ENCODE measurements at regions not wholly inside any gene's neighbourhood (a gene's known extent, or its start where the extent isn't known, plus 50 kb on each side); places are given as distances from the start of the nearest gene placed in this dataset.
A peak's percentile ranks its signal among the peaks of the same experiment; 100 is the strongest.

DNA sequence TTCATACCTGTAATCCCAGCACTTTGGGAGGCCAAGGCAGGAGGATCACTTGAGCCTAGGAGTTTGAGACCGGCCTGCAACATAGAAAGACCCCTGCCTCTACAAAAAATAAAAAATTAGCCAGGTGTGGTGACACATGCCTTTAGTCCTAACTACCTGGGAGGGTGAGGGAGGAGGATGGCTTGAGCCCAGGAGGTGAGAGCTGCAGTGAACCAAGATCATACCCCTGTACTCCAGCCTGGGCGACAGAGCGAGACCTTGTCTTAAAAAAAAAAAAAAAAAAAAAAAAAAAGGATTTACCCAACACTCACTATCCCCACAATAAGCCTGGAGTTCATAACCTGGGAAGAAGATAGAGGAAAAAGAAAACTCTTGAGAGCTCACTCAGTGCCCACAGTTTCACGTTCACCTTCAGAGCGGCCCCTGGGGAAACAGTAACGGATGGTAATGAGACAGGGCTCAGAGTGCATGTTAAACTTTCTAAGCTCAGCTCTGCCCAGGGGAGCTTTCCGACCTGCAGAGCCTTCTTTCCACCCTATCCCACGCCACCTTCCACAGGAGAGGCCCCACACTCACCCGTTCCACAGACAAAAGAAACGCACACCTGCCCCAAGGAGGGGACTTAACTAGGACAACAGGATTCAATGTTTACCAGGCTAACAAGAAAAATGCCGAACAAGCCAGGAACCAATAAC lies 259.8 kb upstream of the KLF14 start (continued):
- TF ChIP-seq RORB (CRISPR knock-in tag; IDR thresholded peaks at IDR 0.05) (no peak), JUN (CRISPR knock-in tag; IDR thresholded peaks at IDR 0.05) (no peak), TEAD1 (CRISPR knock-in tag; IDR thresholded peaks at IDR 0.05) (no peak), SMAD4 (CRISPR knock-in tag; IDR thresholded peaks at IDR 0.05) (no peak), HMGXB4 (CRISPR knock-in tag; IDR thresholded peaks at IDR 0.05) (no peak), ZNF121 (CRISPR knock-in tag; IDR thresholded peaks at IDR 0.05) (no peak), MYBL2 (CRISPR knock-in tag; IDR thresholded peaks at IDR 0.05) (no peak)
- TF ChIP-seq, protein P1, sequence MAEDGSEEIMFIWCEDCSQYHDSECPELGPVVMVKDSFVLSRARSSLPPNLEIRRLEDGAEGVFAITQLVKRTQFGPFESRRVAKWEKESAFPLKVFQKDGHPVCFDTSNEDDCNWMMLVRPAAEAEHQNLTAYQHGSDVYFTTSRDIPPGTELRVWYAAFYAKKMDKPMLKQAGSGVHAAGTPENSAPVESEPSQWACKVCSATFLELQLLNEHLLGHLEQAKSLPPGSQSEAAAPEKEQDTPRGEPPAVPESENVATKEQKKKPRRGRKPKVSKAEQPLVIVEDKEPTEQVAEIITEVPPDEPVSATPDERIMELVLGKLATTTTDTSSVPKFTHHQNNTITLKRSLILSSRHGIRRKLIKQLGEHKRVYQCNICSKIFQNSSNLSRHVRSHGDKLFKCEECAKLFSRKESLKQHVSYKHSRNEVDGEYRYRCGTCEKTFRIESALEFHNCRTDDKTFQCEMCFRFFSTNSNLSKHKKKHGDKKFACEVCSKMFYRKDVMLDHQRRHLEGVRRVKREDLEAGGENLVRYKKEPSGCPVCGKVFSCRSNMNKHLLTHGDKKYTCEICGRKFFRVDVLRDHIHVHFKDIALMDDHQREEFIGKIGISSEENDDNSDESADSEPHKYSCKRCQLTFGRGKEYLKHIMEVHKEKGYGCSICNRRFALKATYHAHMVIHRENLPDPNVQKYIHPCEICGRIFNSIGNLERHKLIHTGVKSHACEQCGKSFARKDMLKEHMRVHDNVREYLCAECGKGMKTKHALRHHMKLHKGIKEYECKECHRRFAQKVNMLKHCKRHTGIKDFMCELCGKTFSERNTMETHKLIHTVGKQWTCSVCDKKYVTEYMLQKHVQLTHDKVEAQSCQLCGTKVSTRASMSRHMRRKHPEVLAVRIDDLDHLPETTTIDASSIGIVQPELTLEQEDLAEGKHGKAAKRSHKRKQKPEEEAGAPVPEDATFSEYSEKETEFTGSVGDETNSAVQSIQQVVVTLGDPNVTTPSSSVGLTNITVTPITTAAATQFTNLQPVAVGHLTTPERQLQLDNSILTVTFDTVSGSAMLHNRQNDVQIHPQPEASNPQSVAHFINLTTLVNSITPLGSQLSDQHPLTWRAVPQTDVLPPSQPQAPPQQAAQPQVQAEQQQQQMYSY (CRISPR knock-in tag; IDR thresholded peaks at IDR 0.05): no peak
- TF ChIP-seq, protein P2, sequence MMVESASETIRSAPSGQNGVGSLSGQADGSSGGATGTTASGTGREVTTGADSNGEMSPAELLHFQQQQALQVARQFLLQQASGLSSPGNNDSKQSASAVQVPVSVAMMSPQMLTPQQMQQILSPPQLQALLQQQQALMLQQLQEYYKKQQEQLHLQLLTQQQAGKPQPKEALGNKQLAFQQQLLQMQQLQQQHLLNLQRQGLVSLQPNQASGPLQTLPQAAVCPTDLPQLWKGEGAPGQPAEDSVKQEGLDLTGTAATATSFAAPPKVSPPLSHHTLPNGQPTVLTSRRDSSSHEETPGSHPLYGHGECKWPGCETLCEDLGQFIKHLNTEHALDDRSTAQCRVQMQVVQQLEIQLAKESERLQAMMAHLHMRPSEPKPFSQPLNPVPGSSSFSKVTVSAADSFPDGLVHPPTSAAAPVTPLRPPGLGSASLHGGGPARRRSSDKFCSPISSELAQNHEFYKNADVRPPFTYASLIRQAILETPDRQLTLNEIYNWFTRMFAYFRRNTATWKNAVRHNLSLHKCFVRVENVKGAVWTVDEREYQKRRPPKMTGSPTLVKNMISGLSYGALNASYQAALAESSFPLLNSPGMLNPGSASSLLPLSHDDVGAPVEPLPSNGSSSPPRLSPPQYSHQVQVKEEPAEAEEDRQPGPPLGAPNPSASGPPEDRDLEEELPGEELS (CRISPR knock-in tag; IDR thresholded peaks at IDR 0.05): no peak

GRCh38 chr7:130994378-130995115 lies 260.5 kb upstream of the KLF14 start:
- ATAC-seq: peak; percentile 75
- Mint-ChIP-seq H3K27ac (peak overlapping the region; percentile 71), H3K9me3 (no peaks in the 10 kb centered on the region), H3K4me1 (peaks cover 15% of the 10 kb centered on the region), H3K27me3 (ENCODE audit: low read depth) (no peaks in the 10 kb centered on the region), H3K36me3 (0 out of 2 replicates have a peak, but pooled peaks cover 3% of the 10 kb centered on the region), H3K4me3 (no peak overlapping the region)
- no peak for DNase-seq (ENCODE audit: low spot score)
- CTCF ChIA-PET: interaction anchor here (0.9 to 2.4 kb wide), 3 partner anchors 13 to 119 kb away, joined by 3 to 14 read pairs (median 8); no protein-coding TSS in a partner anchor
- no peak for TF ChIP-seq ZNF317 (CRISPR knock-in tag; IDR thresholded peaks at IDR 0.05; ENCODE audit: borderline replicate concordance, low read depth)
- TF ChIP-seq, protein P3, sequence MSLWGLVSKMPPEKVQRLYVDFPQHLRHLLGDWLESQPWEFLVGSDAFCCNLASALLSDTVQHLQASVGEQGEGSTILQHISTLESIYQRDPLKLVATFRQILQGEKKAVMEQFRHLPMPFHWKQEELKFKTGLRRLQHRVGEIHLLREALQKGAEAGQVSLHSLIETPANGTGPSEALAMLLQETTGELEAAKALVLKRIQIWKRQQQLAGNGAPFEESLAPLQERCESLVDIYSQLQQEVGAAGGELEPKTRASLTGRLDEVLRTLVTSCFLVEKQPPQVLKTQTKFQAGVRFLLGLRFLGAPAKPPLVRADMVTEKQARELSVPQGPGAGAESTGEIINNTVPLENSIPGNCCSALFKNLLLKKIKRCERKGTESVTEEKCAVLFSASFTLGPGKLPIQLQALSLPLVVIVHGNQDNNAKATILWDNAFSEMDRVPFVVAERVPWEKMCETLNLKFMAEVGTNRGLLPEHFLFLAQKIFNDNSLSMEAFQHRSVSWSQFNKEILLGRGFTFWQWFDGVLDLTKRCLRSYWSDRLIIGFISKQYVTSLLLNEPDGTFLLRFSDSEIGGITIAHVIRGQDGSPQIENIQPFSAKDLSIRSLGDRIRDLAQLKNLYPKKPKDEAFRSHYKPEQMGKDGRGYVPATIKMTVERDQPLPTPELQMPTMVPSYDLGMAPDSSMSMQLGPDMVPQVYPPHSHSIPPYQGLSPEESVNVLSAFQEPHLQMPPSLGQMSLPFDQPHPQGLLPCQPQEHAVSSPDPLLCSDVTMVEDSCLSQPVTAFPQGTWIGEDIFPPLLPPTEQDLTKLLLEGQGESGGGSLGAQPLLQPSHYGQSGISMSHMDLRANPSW (CRISPR knock-in tag; conservative IDR thresholded peaks at IDR 0.05; ENCODE audit: low read depth): no peak
- TF ChIP-seq FOXP1 (CRISPR knock-in tag; IDR thresholded peaks at IDR 0.05; ENCODE audit: borderline replicate concordance): no peak
- no peak for TF ChIP-seq CDX4 (CRISPR knock-in tag; IDR thresholded peaks at IDR 0.05; ENCODE audit: borderline replicate concordance)
- no peak for TF ChIP-seq JAZF1 (CRISPR knock-in tag; IDR thresholded peaks at IDR 0.05)
- TF ChIP-seq, protein P4, sequence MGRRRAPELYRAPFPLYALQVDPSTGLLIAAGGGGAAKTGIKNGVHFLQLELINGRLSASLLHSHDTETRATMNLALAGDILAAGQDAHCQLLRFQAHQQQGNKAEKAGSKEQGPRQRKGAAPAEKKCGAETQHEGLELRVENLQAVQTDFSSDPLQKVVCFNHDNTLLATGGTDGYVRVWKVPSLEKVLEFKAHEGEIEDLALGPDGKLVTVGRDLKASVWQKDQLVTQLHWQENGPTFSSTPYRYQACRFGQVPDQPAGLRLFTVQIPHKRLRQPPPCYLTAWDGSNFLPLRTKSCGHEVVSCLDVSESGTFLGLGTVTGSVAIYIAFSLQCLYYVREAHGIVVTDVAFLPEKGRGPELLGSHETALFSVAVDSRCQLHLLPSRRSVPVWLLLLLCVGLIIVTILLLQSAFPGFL (CRISPR knock-in tag; IDR thresholded peaks at IDR 0.05; ENCODE audit: borderline replicate concordance): no peak
- no peak for TF ChIP-seq NR1H2 (CRISPR knock-in tag; IDR thresholded peaks at IDR 0.05)
- TF ChIP-seq SOX15 (CRISPR knock-in tag; IDR thresholded peaks at IDR 0.05): no peak
- TF ChIP-seq KAT7 (CRISPR knock-in tag; IDR thresholded peaks at IDR 0.05; ENCODE audit: borderline replicate concordance): no peak
- no peak for TF ChIP-seq SP1 (CRISPR knock-in tag; conservative IDR thresholded peaks at IDR 0.05)
- POLR2A ChIA-PET: interaction anchor here (0.7 kb wide), 1 partner anchor 857 kb away, joined by 8 read pairs; no protein-coding TSS in a partner anchor

Measured in WTC11 (cell line).